ENCODE measurements at regions not wholly inside any gene's neighbourhood (a gene's known extent, or its start where the extent isn't known, plus 50 kb on each side); places are given as distances from the start of the nearest gene placed in this dataset.

- no peak overlapping the region for H3K4me3 ChIP-seq (ENCODE audit: low read depth, low read length)
- TF ChIP-seq CTCF (IDR thresholded peaks at IDR 0.05; ENCODE audit: control insufficient read depth, extremely low read depth, insufficient read depth): no peak
- DNase-seq (ENCODE audit: low read depth): no peak
Measured at GRCh38 chr1:60470246-60470645, 396.7 kb upstream of the C1orf87 start.

GRCh38 chr1:60463786-60464185, 390.2 kb upstream of the C1orf87 start:
- no peak for DNase-seq (ENCODE audit: low read depth)
- no peak for TF ChIP-seq CTCF (IDR thresholded peaks at IDR 0.05; ENCODE audit: control insufficient read depth, extremely low read depth, insufficient read depth)
- H3K4me3 ChIP-seq (ENCODE audit: low read depth, low read length): no peak overlapping the region

- TF ChIP-seq CTCF (IDR thresholded peaks at IDR 0.05; ENCODE audit: control insufficient read depth, extremely low read depth, insufficient read depth): no peak
- DNase-seq (ENCODE audit: low read depth): no peak
- H3K4me3 ChIP-seq (ENCODE audit: low read depth, low read length): no peak overlapping the region
Measured at GRCh38 chr1:60463146-60463545, 389.6 kb upstream of the C1orf87 start.

GRCh38 chr1:60461925-60462595, 388.5 kb upstream of the C1orf87 start:
- no peak overlapping the region for H3K4me3 ChIP-seq (ENCODE audit: low read depth, low read length)
- no peak for DNase-seq (ENCODE audit: low read depth)
- no peak for TF ChIP-seq CTCF (IDR thresholded peaks at IDR 0.05; ENCODE audit: control insufficient read depth, extremely low read depth, insufficient read depth)

- no peak overlapping the region for H3K4me3 ChIP-seq (ENCODE audit: low read depth, low read length)
- no peak for TF ChIP-seq CTCF (IDR thresholded peaks at IDR 0.05; ENCODE audit: control insufficient read depth, extremely low read depth, insufficient read depth)
- no peak for DNase-seq (ENCODE audit: low read depth)
Measured at GRCh38 chr1:60458111-60458510, 384.5 kb upstream of the C1orf87 start.

GRCh38 chr1:60449876-60450275, 376.3 kb upstream of the C1orf87 start:
- no peak overlapping the region for H3K4me3 ChIP-seq (ENCODE audit: low read depth, low read length)
- no peak for DNase-seq (ENCODE audit: low read depth)
- TF ChIP-seq CTCF (IDR thresholded peaks at IDR 0.05; ENCODE audit: control insufficient read depth, extremely low read depth, insufficient read depth): no peak

GRCh38 chr1:60448850-60449249, 375.3 kb upstream of the C1orf87 start:
- H3K4me3 ChIP-seq (ENCODE audit: low read depth, low read length): no peak overlapping the region
- TF ChIP-seq CTCF (IDR thresholded peaks at IDR 0.05; ENCODE audit: control insufficient read depth, extremely low read depth, insufficient read depth): no peak
- no peak for DNase-seq (ENCODE audit: low read depth)
